ENCODE measurements at regions not wholly inside any gene's neighbourhood (a gene's known extent, or its start where the extent isn't known, plus 50 kb on each side); places are given as distances from the start of the nearest gene placed in this dataset.

DNA sequence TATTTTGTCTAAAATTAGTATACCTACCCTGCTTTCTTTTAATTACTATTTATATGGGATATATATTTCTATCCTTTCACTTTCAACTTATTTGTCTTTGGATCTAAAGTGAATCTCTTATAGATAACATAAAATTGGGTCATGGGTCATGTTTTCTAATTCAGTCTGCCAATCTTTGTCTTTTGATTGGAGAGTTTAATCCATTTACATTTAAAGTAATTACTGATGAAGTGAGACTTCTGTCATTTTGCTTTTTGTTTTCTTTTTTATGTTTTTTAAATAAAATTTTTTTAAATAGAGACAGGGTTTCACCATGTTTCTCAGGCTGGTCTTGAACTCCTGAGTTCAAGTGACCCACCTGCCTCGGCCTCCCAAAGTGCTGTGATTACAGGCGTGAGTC is 50.5 kb upstream of the PRDM1 start:
- H3K9me3 Mint-ChIP-seq: peaks cover 49% of the 10 kb centered on the region
- TF ChIP-seq CTCF (IDR thresholded peaks at IDR 0.05; ENCODE audit: unreplicated experiment): no peak
- DNase-seq (ENCODE audit: low spot score in 2 of 2, unreplicated experiment in 2 of 2): no peak
- peaks cover 7% of the 10 kb centered on the region for H3K27me3 Mint-ChIP-seq (ENCODE audit: low read depth)
- no peak overlapping the region for H3K4me3 Mint-ChIP-seq
- H3K36me3 Mint-ChIP-seq: peaks cover 13% of the 10 kb centered on the region
- no peak overlapping the region for H3K27ac Mint-ChIP-seq
- peaks cover 3% of the 10 kb centered on the region for H3K4me1 Mint-ChIP-seq

DNA sequence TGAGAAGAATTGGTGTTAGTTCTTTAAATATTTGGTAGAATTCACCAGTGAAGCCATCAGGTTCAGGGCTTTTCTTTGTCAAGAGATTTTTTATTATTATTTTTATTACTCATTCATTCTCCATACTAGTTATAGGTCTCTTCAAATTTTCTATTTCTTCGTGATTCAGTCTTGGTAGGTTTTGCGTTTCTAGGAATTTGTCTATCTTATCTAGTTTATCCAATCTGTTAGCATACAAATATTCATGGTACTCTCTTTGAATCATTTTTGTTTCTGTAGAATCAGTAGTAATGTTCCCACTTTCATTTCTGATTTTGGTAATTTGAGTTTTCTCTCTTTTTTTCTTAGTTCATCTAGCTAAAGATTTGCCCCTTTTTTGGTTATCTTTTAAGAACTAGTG is 52.3 kb upstream of the PRDM1 start:
- DNase-seq (ENCODE audit: low spot score in 2 of 2, unreplicated experiment in 2 of 2): no peak
- Mint-ChIP-seq H3K27me3 (ENCODE audit: low read depth) (peaks cover 7% of the 10 kb centered on the region), H3K4me1 (no peaks in the 10 kb centered on the region), H3K27ac (no peak overlapping the region), H3K4me3 (no peak overlapping the region), H3K9me3 (peaks cover 38% of the 10 kb centered on the region), H3K36me3 (peaks cover 13% of the 10 kb centered on the region)
- no peak for TF ChIP-seq CTCF (IDR thresholded peaks at IDR 0.05; ENCODE audit: unreplicated experiment)

GRCh38 chr6:106027758-106028157 is 58.4 kb upstream of the PRDM1 start:
- H3K27ac Mint-ChIP-seq: no peak overlapping the region
- H3K36me3 Mint-ChIP-seq: no peaks in the 10 kb centered on the region
- no peak for DNase-seq (ENCODE audit: low spot score in 2 of 2, unreplicated experiment in 2 of 2)
- H3K27me3 Mint-ChIP-seq (ENCODE audit: low read depth): peaks cover 35% of the 10 kb centered on the region
- H3K4me3 Mint-ChIP-seq: no peak overlapping the region
- peaks cover 14% of the 10 kb centered on the region for H3K4me1 Mint-ChIP-seq
- TF ChIP-seq CTCF (IDR thresholded peaks at IDR 0.05; ENCODE audit: unreplicated experiment): no peak
- H3K9me3 Mint-ChIP-seq: no peaks in the 10 kb centered on the region

DNA sequence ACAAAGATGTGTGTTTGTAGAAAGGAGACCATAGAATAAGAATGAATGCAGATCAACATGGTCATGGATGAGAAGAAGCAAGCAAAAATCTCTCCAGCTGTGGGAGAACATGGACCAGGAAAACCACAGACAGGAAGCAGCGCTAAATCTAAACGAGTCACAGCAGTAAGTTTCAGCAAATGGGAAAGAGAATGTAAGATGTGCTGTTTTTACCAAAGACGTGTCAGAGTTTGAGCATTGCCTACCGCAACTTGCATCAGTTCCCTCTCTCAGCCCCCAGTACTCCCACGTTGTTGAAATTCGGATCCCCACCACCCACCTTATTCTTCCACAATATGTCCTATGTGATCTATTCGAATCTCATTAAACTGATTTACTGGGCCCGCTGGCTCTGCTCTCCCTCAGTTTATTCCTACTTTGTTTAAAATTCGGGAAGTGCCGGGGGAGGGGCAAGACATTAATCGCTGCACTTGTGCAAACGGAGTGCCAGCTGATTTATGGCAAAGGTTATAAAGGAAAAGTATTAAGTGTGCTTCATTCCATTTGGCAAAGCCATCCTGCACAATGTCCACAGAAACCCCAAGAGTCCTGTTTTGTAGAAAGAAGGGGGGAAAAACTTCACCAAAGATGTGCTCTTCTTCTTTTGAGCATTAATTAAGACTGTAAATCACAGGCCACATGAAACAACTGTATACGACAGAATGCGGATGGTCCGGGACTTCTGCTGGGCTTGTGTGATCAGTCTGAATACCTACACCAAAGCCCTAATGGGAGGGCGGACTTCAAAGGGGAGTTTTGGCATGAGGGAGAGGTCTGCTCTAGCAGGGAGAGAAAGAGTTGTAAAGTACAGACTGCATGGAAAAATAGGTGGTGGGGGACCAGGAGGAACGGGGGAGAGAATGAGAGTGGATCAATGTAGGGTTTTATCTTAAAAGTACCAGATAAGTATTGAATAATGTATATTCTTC is 59.1 kb upstream of the PRDM1 start:
- Mint-ChIP-seq H3K27me3 (ENCODE audit: low read depth) (peaks cover 36% of the 10 kb centered on the region), H3K27ac (no peak overlapping the region), H3K36me3 (no peaks in the 10 kb centered on the region), H3K4me1 (peaks cover 14% of the 10 kb centered on the region), H3K4me3 (no peak overlapping the region), H3K9me3 (no peaks in the 10 kb centered on the region)
- DNase-seq (ENCODE audit: low spot score in 2 of 2, unreplicated experiment in 2 of 2): no peak
- no peak for TF ChIP-seq CTCF (IDR thresholded peaks at IDR 0.05; ENCODE audit: unreplicated experiment)

DNA sequence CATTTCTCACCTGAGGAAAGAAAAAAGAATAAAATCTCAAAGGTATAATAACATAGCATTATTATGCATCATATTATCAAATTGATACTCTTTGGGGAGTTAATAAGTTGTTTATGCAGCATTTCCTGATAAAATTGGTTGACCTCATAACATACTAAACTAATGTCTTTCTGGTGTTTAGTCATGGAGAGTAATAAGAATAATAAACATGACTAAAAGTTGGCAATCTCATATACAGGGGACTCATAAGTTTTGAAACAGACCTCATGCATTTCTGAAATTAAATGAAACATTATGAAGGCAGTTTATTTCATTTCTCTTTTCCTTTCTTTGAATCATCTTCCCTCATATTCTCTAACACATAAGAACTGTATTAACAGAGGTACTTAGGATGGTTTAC is 60.5 kb upstream of the PRDM1 start:
- Mint-ChIP-seq H3K4me1 (peaks cover 17% of the 10 kb centered on the region), H3K36me3 (no peaks in the 10 kb centered on the region), H3K27ac (no peak overlapping the region), H3K27me3 (ENCODE audit: low read depth) (peaks cover 31% of the 10 kb centered on the region), H3K4me3 (no peak overlapping the region), H3K9me3 (no peaks in the 10 kb centered on the region)
- TF ChIP-seq CTCF (IDR thresholded peaks at IDR 0.05; ENCODE audit: unreplicated experiment): no peak
- DNase-seq (ENCODE audit: low spot score in 2 of 2, unreplicated experiment in 2 of 2): no peak
